Transverse colon (tissue), 4 donors: ENCODE measurements at regions not wholly inside any gene's neighbourhood (a gene's known extent, or its start where the extent isn't known, plus 50 kb on each side); places are given as distances from the start of the nearest gene placed in this dataset.

Experiments
- DNase-seq: peaks from one replicate; pipeline ENCODE4 v3.0.0-alpha.2; 2019
- H3K27ac ChIP-seq, 4 donors: fragments of 200-600 bp; sonication (generic); 2 replicates each; pipeline ENCODE4 v1.5.1; 2016 to 2018; ENCODE audit warnings: inconsistent platforms in 4 of 4
- H3K27me3 ChIP-seq: fragments of 200-600 bp; sonication (generic); 2 replicates; pipeline ENCODE4 v1.5.1; 2017; ENCODE audit warnings: inconsistent platforms
- H3K36me3 ChIP-seq, 4 donors: fragments of 200-600 bp; sonication (generic); 2 replicates each; pipeline ENCODE4 v1.5.1; 2017 to 2019; ENCODE audit warnings: inconsistent platforms in 4 of 4
- H3K4me1 ChIP-seq, 4 donors: fragments of 200-600 bp; sonication (generic); 2 replicates each; pipeline ENCODE4 v1.5.1; 2017 to 2020; ENCODE audit warnings: inconsistent platforms in 4 of 4
- H3K4me3 ChIP-seq, 4 donors: fragments of 200-600 bp; sonication (generic); 1 replicate in 1 of 4; 2 replicates in 3 of 4; pipeline versions ENCODE4 v1.5.1 to v1.6.1; 2017 to 2019; ENCODE audit warnings: inconsistent platforms in 4 of 4
- H3K9me3 ChIP-seq, 2 donors: fragments of 200-600 bp; sonication (generic); 2 replicates each; pipeline ENCODE4 v1.5.1; 2017 to 2019; ENCODE audit warnings: inconsistent platforms in 2 of 2
- EP300 ChIP-seq: sonication (generic); formaldehyde crosslinking; IDR thresholded peaks from one replicate; pipeline ENCODE4 v1.6.1; 2017; ENCODE audit warnings: antibody characterized with exemption, low read depth
- POLR2A ChIP-seq: fragments of 450-650 bp; IDR thresholded peaks from one replicate; pipeline ENCODE4 v1.6.1; 2016; ENCODE audit warnings: antibody characterized with exemption, mild to moderate bottlenecking, moderate library complexity
- POLR2AphosphoS5 ChIP-seq, 3 donors: sonication (generic); formaldehyde crosslinking; IDR thresholded peaks; one replicate each; pipeline ENCODE4 v1.6.1; 2016; ENCODE audit warnings: antibody characterized with exemption in 3 of 3
- WGBS, 2 donors: methylation state at CpG; one replicate each; pipeline ENCODE4 v1.1.5; 2018; ENCODE audit warnings: low coverage in 1 of 2; 5-methylcytosine and 5-hydroxymethylcytosine counted together
- in situ Hi-C, 4 donors: fragments of 200-750 bp; cut with MboI; loops; one replicate each; pipeline versions ENCODE4 v1.15.0 to v1.15.1; 2017; ENCODE audit warnings: low sequenced_read_pairs in 3 of 4, low pct_ligation_motif_present in 1 of 4, low pct_unique_long_range_greater_than_20kb in 1 of 4
- intact Hi-C: fragments of 100-400 bp; cut with DNase I; formaldehyde crosslinking; loops from one replicate; pipeline ENCODE4 v1.15.1; 2023; ENCODE audit warnings: low total_unique reads
- TF ChIP-seq, protein P1 (sequence below), 5 experiments: fragments of 200-600 bp in 3 of 5; fragments of 450-650 bp in 2 of 5; sonication (generic) in 3 of 5; IDR thresholded peaks; 1 replicate in 2 of 5; 2 replicates in 3 of 5; pipeline ENCODE4 v1.5.1; 2016 to 2017; ENCODE audit warnings: antibody characterized with exemption in 5 of 5, inconsistent platforms in 3 of 5, mild to moderate bottlenecking in 2 of 5, moderate library complexity in 1 of 5

DNA sequence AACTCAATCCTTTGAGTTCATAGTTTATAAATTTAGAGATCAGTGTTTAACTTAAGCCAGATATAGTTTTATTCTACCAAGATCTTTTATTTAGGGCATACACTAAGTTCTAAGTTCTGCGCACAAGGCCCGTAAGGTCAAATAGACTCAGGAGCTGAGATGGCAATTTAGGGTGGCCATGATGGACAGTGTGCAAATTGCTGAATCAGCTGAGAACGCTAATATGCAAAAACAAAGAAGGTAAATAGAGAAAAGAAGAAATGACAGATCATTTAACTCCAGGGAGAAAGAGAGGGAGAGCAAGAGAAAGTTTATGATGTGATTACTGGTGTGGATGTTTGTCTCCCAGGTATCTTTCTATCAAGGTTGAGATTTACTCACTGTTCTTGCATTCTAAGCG is 678.5 kb downstream of the OTOL1 start:
- DNase-seq = no peak
- H3K4me1 ChIP-seq = no peaks in the 10 kb centered on the region
- in situ Hi-C loops = no loop called here

DNA sequence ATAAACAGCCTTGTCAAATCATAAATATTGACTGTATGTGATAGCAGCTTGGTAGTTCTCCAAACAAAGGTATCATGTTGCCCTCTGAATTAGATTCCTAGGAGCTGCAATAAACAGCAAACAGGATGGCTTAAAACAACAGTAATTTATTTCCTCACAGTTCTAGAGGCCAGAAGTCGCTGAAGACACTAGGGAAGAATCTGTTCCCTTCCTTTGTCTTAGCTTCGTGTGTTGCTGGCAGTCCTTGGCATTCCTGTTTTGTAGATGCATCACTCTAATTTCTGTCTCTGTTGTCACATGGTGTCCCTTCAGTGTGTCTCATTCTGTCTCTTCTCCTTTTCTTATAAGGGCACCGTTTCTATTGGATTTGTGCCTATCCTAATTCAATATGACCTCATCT is 679.3 kb downstream of the OTOL1 start:
- Histone ChIP-seq H3K36me3 (no peaks in the 10 kb centered on the region), H3K4me1 (no peaks in the 10 kb centered on the region), H3K27me3 (no peaks in the 10 kb centered on the region), H3K9me3 (no peaks in the 10 kb centered on the region), H3K4me3 (no peak overlapping the region), H3K27ac (no peak overlapping the region)
- in situ Hi-C loops = no loop called here
- intact Hi-C loops = no loop called here
- 50 to 51% methylated on average over 2 to 3 of the region's 3 CpGs for WGBS, 2 donors
- DNase-seq = no peak
- no peak for TF ChIP-seq POLR2A
- TF ChIP-seq POLR2AphosphoS5 (IDR thresholded peaks at IDR 0.05) = no peak
- no peak for TF ChIP-seq EP300
- TF ChIP-seq, protein P1, sequence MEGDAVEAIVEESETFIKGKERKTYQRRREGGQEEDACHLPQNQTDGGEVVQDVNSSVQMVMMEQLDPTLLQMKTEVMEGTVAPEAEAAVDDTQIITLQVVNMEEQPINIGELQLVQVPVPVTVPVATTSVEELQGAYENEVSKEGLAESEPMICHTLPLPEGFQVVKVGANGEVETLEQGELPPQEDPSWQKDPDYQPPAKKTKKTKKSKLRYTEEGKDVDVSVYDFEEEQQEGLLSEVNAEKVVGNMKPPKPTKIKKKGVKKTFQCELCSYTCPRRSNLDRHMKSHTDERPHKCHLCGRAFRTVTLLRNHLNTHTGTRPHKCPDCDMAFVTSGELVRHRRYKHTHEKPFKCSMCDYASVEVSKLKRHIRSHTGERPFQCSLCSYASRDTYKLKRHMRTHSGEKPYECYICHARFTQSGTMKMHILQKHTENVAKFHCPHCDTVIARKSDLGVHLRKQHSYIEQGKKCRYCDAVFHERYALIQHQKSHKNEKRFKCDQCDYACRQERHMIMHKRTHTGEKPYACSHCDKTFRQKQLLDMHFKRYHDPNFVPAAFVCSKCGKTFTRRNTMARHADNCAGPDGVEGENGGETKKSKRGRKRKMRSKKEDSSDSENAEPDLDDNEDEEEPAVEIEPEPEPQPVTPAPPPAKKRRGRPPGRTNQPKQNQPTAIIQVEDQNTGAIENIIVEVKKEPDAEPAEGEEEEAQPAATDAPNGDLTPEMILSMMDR (IDR thresholded peaks at IDR 0.05) = no peak

More for the DNA sequence above, 678.5 kb downstream of the OTOL1 start:
- Histone ChIP-seq H3K4me3 (no peak overlapping the region), H3K36me3 (no peaks in the 10 kb centered on the region), H3K9me3 (no peaks in the 10 kb centered on the region), H3K27ac (no peak overlapping the region), H3K27me3 (no peaks in the 10 kb centered on the region)
- WGBS, 2 donors = 77 to 86% methylated on average over 4 of the region's 4 CpGs
- TF ChIP-seq POLR2A (no peak), POLR2AphosphoS5 (IDR thresholded peaks at IDR 0.05) (no peak), EP300 (no peak)
- TF ChIP-seq, protein P1 (IDR thresholded peaks at IDR 0.05) = no peak
- intact Hi-C loops = no loop called here

DNA sequence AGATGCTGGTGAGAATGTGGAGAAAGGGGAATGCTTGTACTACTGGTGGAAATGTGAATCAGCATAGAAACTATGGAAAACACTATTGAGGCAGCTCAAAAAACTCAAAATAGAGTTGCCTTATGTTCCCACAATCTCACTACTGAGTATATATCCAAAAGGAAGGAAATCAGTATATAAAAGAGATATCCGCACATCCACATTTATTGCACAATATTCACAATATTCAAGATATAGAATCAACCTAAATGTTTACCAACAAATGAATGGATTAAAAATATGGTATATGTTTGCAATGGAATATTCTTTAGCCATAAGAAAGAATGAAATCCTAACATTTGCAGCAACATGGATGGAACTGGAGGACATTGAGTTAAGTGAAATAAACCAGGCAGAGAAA is 686.8 kb downstream of the OTOL1 start:
- 100% methylated on average over 1 of the region's 1 CpG; no CpG with 5 or more reads in 1 of the 2 donors for WGBS, 2 donors
- Histone ChIP-seq H3K27me3 (no peaks in the 10 kb centered on the region), H3K4me1 (no peaks in the 10 kb centered on the region), H3K9me3 (no peaks in the 10 kb centered on the region), H3K27ac (no peak overlapping the region), H3K36me3 (no peaks in the 10 kb centered on the region), H3K4me3 (no peak overlapping the region)
- TF ChIP-seq EP300 (no peak), POLR2A (no peak), POLR2AphosphoS5 (IDR thresholded peaks at IDR 0.05) (no peak)
- TF ChIP-seq, protein P1 (IDR thresholded peaks at IDR 0.05) = no peak
- in situ Hi-C loops (no loop called here), intact Hi-C loops (no loop called here)
- DNase-seq = no peak

DNA sequence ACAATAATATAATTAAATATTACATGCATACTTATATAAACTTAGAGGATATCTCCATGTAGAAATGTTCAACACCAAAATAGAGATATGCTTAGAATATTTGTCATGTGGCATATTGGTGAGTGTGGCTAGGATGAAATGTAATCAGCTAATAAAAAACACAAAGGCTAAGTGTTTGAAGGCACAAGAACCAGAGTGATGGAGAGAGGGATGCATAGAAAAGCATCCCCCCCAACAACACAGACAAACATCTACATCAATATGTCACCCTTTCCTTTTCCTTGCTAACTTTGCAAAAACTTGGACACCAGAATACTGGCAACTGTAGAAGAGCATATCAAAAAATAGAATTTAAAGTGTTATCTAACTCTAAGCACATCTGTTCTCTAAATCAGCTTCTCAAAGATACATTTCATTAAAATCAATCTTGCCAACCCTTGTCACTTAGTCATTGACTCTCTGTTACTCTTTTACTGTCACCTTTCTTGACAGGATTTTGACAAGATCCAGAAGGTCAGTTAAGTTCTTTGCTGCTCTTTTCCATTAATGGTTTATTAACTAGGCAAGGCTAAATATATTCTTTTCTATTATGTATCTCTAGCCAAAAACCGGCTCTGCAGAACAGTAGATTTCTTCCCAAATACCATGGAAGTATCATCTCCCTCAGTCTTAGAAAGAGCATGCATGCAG is 695.9 kb downstream of the OTOL1 start:
- TF ChIP-seq, protein P1 (IDR thresholded peaks at IDR 0.05) = no peak
- no peak for TF ChIP-seq EP300
- no peak for TF ChIP-seq POLR2A
- TF ChIP-seq POLR2AphosphoS5 (IDR thresholded peaks at IDR 0.05) = no peak

More for the DNA sequence above, 695.9 kb downstream of the OTOL1 start:
- intact Hi-C loops (no loop called here), in situ Hi-C loops (no loop called here)
- Histone ChIP-seq H3K4me3 (no peak overlapping the region), H3K27ac (no peak overlapping the region), H3K27me3 (no peaks in the 10 kb centered on the region), H3K4me1 (no peaks in the 10 kb centered on the region), H3K9me3 (no peaks in the 10 kb centered on the region), H3K36me3 (no peaks in the 10 kb centered on the region)
- WGBS, 2 donors = 40 to 61% methylated on average over 1 of the region's 1 CpG
- no peak for DNase-seq
